H1 (cell line): ENCODE measurements at regions not wholly inside any gene's neighbourhood (a gene's known extent, or its start where the extent isn't known, plus 50 kb on each side); places are given as distances from the start of the nearest gene placed in this dataset.

Experiments
- CTCF ChIA-PET: fragments of 300-600 bp; sonication (Branson Sonifier 250); formaldehyde crosslinking; loops from one replicate; lab custom pipeline; 2021; ENCODE audit not compliant: partially characterized antibody; lab: Charles Lee
- POLR2A ChIA-PET: fragments of 300-600 bp; sonication (Branson Sonifier 250); formaldehyde crosslinking; loops from one replicate; lab custom pipeline; 2021; ENCODE audit warnings: inconsistent platforms; ENCODE audit not compliant: partially characterized antibody; lab: Charles Lee
- DNase-seq, 2 experiments: peaks; one replicate each; pipeline versions ENCODE4 v3.0.0 to v3.0.0-alpha.2; 2010 to 2022; ENCODE audit warnings: low spot score in 2 of 2, low read depth in 1 of 2, mixed read lengths in 1 of 2
- FAIRE-seq: peaks from 2 replicates; lab custom pipeline; 2011; peaks lifted over from hg19 to GRCh38; lab: Jason Lieb, UNC
- H2AFZ ChIP-seq: 2 replicates; pipeline ENCODE4 v1.8.1; 2012; ENCODE audit warnings: low read length, inconsistent platforms
- H2AK5ac ChIP-seq: 2 replicates; pipeline ENCODE4 v1.6.1; 2013; ENCODE audit warnings: low read depth, low read length
- H2BK120ac ChIP-seq: replicated peaks from 2 replicates; pipeline ENCODE3; 2013; ENCODE audit warnings: low read depth, low read length, inconsistent platforms
- H2BK12ac ChIP-seq: 2 replicates; pipeline ENCODE4 v1.6.1; 2013; ENCODE audit warnings: low read depth, low read length
- H2BK15ac ChIP-seq: 2 replicates; pipeline ENCODE4 v1.6.1; 2013; ENCODE audit warnings: low read length
- H2BK20ac ChIP-seq: 2 replicates; pipeline ENCODE4 v1.6.1; 2013; ENCODE audit warnings: low read length
- H2BK5ac ChIP-seq: 2 replicates; pipeline ENCODE4 v1.6.1; 2013; ENCODE audit warnings: low read depth, low read length
- H3K14ac ChIP-seq: 2 replicates; pipeline ENCODE4 v1.6.1; 2013; ENCODE audit warnings: inconsistent platforms; ENCODE audit not compliant: insufficient read length
- H3K18ac ChIP-seq: 2 replicates; pipeline ENCODE4 v1.6.1; 2013; ENCODE audit warnings: low read length; ENCODE audit errors: extremely low read depth
- H3K23ac ChIP-seq: 2 replicates; pipeline ENCODE4 v1.6.1; 2013; ENCODE audit warnings: inconsistent platforms; ENCODE audit not compliant: insufficient read length
- H3K23me2 ChIP-seq: 2 replicates; pipeline ENCODE4 v1.6.1; 2013; ENCODE audit warnings: low read depth, low read length
- H3K27ac ChIP-seq: 2 replicates; pipeline ENCODE4 v1.6.1; 2011; ENCODE audit warnings: low read depth, low read length, inconsistent platforms
- H3K27me3 ChIP-seq, 4 experiments: replicated peaks in 1 of 4; 1 replicate in 1 of 4; 2 replicates in 3 of 4; pipeline versions ENCODE4 v1.6.1 to v1.8.1; 2011 to 2013; ENCODE audit warnings: low read length in 3 of 4, mild to moderate bottlenecking in 3 of 4, inconsistent platforms in 2 of 4, mixed read lengths in 2 of 4, moderate library complexity in 1 of 4; ENCODE audit not compliant: control insufficient read depth in 3 of 4, insufficient read depth in 3 of 4; ENCODE audit errors: extremely low read depth in 1 of 4
- H3K36me3 ChIP-seq, 4 experiments: 2 replicates each; pipeline versions ENCODE4 v1.6.1 to v1.8.1; 2011 to 2013; ENCODE audit warnings: mild to moderate bottlenecking in 4 of 4, low read length in 3 of 4, moderate library complexity in 2 of 4, control low read depth in 1 of 4, inconsistent platforms in 1 of 4; ENCODE audit not compliant: insufficient read depth in 4 of 4, control insufficient read depth in 2 of 4
- H3K4ac ChIP-seq: replicated peaks from 2 replicates; pipeline ENCODE3; 2013; ENCODE audit warnings: low read length, low read depth, mixed read lengths, inconsistent platforms; ENCODE audit not compliant: insufficient read length
- H3K4me1 ChIP-seq, 4 experiments: replicated peaks in 1 of 4; 1 replicate in 1 of 4; 2 replicates in 3 of 4; pipeline versions ENCODE4 v1.6.1 to v1.8.1; 2011 to 2013; ENCODE audit warnings: low read length in 3 of 4, inconsistent platforms in 2 of 4, mixed read lengths in 1 of 4; ENCODE audit not compliant: insufficient read depth in 4 of 4, control insufficient read depth in 3 of 4
- H3K4me2 ChIP-seq, 2 experiments: 2 replicates each; pipeline versions ENCODE4 v1.6.1 to v1.8.1; 2011 to 2013; ENCODE audit warnings: low read depth in 2 of 2, low read length in 2 of 2, control low read depth in 1 of 2, inconsistent platforms in 1 of 2, mild to moderate bottlenecking in 1 of 2; ENCODE audit not compliant: insufficient read depth in 1 of 2
- H3K4me3 ChIP-seq, 4 experiments: fragments of 200-600, 300-600 bp in 1 of 4; sonication (generic), shearing (Covaris generic), sonication (Bioruptor Twin) in 1 of 4; 2 replicates each; pipeline versions ENCODE4 v1.5.1 to v1.8.1; 2011 to 2016; ENCODE audit warnings: low read length in 4 of 4, low read depth in 3 of 4, control low read depth in 2 of 4, inconsistent platforms in 2 of 4, mild to moderate bottlenecking in 2 of 4, mixed read lengths in 1 of 4, moderate library complexity in 1 of 4; ENCODE audit not compliant: insufficient read depth in 2 of 4; ENCODE audit errors: extremely low read depth in 1 of 4
- H3K56ac ChIP-seq: replicated peaks from 2 replicates; pipeline ENCODE3; 2013; ENCODE audit warnings: low read depth, mild to moderate bottlenecking, mixed read lengths, low read length, inconsistent platforms; ENCODE audit not compliant: insufficient read length
- H3K79me1 ChIP-seq: 2 replicates; pipeline ENCODE4 v1.6.1; 2013; ENCODE audit warnings: low read depth, low read length, control low read depth
- H3K79me2 ChIP-seq, 2 experiments: 2 replicates each; pipeline versions ENCODE4 v1.6.1 to v1.8.1; 2012 to 2013; ENCODE audit warnings: low read length in 2 of 2, mild to moderate bottlenecking in 2 of 2, inconsistent platforms in 1 of 2; ENCODE audit not compliant: insufficient read depth in 2 of 2, control insufficient read depth in 1 of 2
- H3K9ac ChIP-seq, 4 experiments: replicated peaks in 1 of 4; 1 replicate in 1 of 4; 2 replicates in 3 of 4; pipeline versions ENCODE4 v1.6.1 to v1.8.1; 2011 to 2013; ENCODE audit warnings: low read depth in 3 of 4, low read length in 3 of 4, control low read depth in 2 of 4, mild to moderate bottlenecking in 2 of 4, moderate library complexity in 2 of 4, inconsistent platforms in 1 of 4; ENCODE audit errors: extremely low read depth in 1 of 4
- H3K9me3 ChIP-seq, 2 experiments: 2 replicates each; pipeline versions ENCODE4 v1.6.1 to v1.8.1; 2012 to 2013; ENCODE audit warnings: mild to moderate bottlenecking in 2 of 2, moderate library complexity in 2 of 2, control low read depth in 1 of 2, inconsistent platforms in 1 of 2, low read depth in 1 of 2, low read length in 1 of 2, mixed read lengths in 1 of 2; ENCODE audit not compliant: insufficient read depth in 2 of 2
- H4K20me1 ChIP-seq, 2 experiments: replicated peaks in 1 of 2; 2 replicates each; pipeline versions ENCODE3 to v1.8.1; 2011 to 2013; ENCODE audit warnings: inconsistent platforms in 2 of 2, low read length in 2 of 2, mild to moderate bottlenecking in 1 of 2; ENCODE audit not compliant: insufficient read depth in 2 of 2, control insufficient read depth in 1 of 2
- H4K5ac ChIP-seq: 2 replicates; pipeline ENCODE4 v1.6.1; 2013; ENCODE audit warnings: low read length, low read depth, mixed read lengths, inconsistent platforms; ENCODE audit not compliant: insufficient read length
- H4K8ac ChIP-seq: 2 replicates; pipeline ENCODE4 v1.8.0; 2013; ENCODE audit warnings: mild to moderate bottlenecking, moderate library complexity, low read length, inconsistent platforms; ENCODE audit not compliant: insufficient read depth; ENCODE audit errors: extremely low read depth
- H4K91ac ChIP-seq: replicated peaks from 2 replicates; pipeline ENCODE3; 2013; ENCODE audit warnings: low read length, mixed read lengths, inconsistent platforms; ENCODE audit not compliant: insufficient read length
- EGR1 ChIP-seq: IDR thresholded peaks from 2 replicates; pipeline ENCODE4 v1.6.1; 2011; ENCODE audit warnings: low read depth, low read length, borderline replicate concordance
- JUN ChIP-seq: IDR thresholded peaks from 2 replicates; pipeline ENCODE4 v1.6.1; 2011; ENCODE audit warnings: low read depth, mild to moderate bottlenecking, improper control_type of control experiment, low read length
- KDM1A ChIP-seq: fragments of 200-600, 300-600 bp; sonication (generic); IDR thresholded peaks from 2 replicates; pipeline ENCODE4 v1.7.1; 2016; ENCODE audit warnings: mild to moderate bottlenecking, low read length, borderline replicate concordance
- MAFK ChIP-seq: IDR thresholded peaks from 2 replicates; pipeline ENCODE4 v1.6.1; 2012; ENCODE audit warnings: low read depth, mild to moderate bottlenecking, improper control_type of control experiment, low read length
- POLR2AphosphoS5 ChIP-seq: IDR thresholded peaks from 2 replicates; pipeline ENCODE4 v1.6.1; 2011; ENCODE audit warnings: low read depth, low read length
- RFX5 ChIP-seq: IDR thresholded peaks from 2 replicates; pipeline ENCODE4 v1.6.1; 2011; ENCODE audit warnings: low read depth, low read length, improper control_type of control experiment, borderline replicate concordance
- SP1 ChIP-seq: IDR thresholded peaks from 2 replicates; pipeline ENCODE4 v1.6.1; 2011; ENCODE audit warnings: low read depth, low read length
- WGBS, 2 experiments: shearing (Covaris generic) in 1 of 2; methylation state at CpG; one replicate each; pipeline versions ENCODE4 v1.1.6 to v1.1.7; 2013 to 2015; ENCODE audit warnings: low lambda C conversion rate in 2 of 2, mixed read lengths in 2 of 2, inconsistent platforms in 1 of 2, low coverage in 1 of 2, missing lambda C conversion rate in 1 of 2; ENCODE audit not compliant: insufficient replicate concordance in 2 of 2, insufficient coverage in 1 of 2, insufficient read length in 1 of 2; ENCODE audit errors: extremely low coverage in 1 of 2, missing lambda C conversion rate in 1 of 2; 5-methylcytosine and 5-hydroxymethylcytosine counted together
- TF ChIP-seq, protein P1 (sequence below): IDR thresholded peaks from 2 replicates; pipeline ENCODE4 v1.6.1; 2012; ENCODE audit warnings: low read length, inconsistent platforms

DNA sequence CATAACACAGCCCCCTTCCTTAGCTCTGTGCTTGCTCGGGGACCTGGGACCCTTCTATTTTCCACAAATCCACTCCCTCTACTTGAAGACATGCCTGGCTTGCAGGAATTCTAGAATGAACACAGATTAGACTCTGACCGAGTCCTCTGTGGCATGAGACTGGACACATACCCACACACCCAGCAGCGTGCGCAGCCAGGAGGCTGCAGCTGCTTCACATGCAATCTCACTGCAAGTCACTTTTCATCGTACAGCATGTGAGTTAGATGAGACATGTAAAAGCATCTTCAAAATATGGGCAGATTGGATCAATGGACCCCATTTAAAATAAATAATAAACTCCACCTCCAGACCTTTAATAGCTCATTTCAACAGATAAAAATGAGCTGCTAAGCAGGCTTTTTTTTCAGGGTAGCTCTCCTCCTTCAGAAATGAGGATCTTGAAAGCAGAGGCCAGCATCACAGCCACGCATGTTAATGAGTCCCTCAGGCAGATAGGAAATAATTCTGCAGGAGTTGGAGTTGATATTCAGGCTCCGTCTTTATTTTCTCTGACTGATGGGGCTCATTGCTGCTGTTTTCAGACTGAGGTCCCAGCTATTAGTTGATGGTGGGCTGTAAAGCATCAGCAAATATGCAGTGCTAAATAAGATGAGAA is 215.1 kb upstream of the GGTLC1 start:
- Histone ChIP-seq H3K9ac (no peak overlapping the region), H3K4me3 (no peak overlapping the region), H3K79me1 (no peaks in the 10 kb centered on the region), H2BK15ac (no peak overlapping the region), H3K9me3 (no peaks in the 10 kb centered on the region; a peak in 1 of 4 replicates), H3K14ac (no peak overlapping the region), H3K79me2 (no peaks in the 10 kb centered on the region), H3K4me2 (no peak overlapping the region), H3K27ac (no peak overlapping the region), H2AFZ (no peak overlapping the region), H2AK5ac (no peak overlapping the region), H4K20me1 (peaks cover 0 to 2% of the 10 kb centered on the region in 2 experiments), H3K4me1 (peaks cover 0 to 4% (median 1%) of the 10 kb centered on the region in 4 experiments; a peak in 2 of 7 replicates), H2BK120ac (no peak overlapping the region), H2BK20ac (no peak overlapping the region), H3K27me3 (no peaks in the 10 kb centered on the region), H4K5ac (no peak overlapping the region), H3K18ac (no peak overlapping the region), H2BK5ac (no peak overlapping the region), H3K23me2 (peaks cover 8% of the 10 kb centered on the region; the same call in 1 of the 2 replicates), H3K36me3 (no peaks in the 10 kb centered on the region), H2BK12ac (no peak overlapping the region), H4K91ac (no peak overlapping the region), H3K23ac (no peak overlapping the region), H3K56ac (no peak overlapping the region), H3K4ac (no peak overlapping the region), H4K8ac (no peak overlapping the region)
- WGBS, 2 experiments: 92% methylated on average over 7 of the region's 7 CpGs; no CpG with 5 or more reads in 1 of the 2 experiments
- DNase-seq (no peak), FAIRE-seq (no peak)
- TF ChIP-seq RFX5 (no peak), KDM1A (no peak), MAFK (no peak), SP1 (no peak), EGR1 (no peak), POLR2AphosphoS5 (no peak), JUN (no peak)
- TF ChIP-seq, protein P1, sequence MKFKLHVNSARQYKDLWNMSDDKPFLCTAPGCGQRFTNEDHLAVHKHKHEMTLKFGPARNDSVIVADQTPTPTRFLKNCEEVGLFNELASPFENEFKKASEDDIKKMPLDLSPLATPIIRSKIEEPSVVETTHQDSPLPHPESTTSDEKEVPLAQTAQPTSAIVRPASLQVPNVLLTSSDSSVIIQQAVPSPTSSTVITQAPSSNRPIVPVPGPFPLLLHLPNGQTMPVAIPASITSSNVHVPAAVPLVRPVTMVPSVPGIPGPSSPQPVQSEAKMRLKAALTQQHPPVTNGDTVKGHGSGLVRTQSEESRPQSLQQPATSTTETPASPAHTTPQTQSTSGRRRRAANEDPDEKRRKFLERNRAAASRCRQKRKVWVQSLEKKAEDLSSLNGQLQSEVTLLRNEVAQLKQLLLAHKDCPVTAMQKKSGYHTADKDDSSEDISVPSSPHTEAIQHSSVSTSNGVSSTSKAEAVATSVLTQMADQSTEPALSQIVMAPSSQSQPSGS: no peak
- ChIA-PET CTCF (interaction anchor here (0.6 to 2.0 kb wide), 6 partner anchors 9 to 102 kb away, joined by 3 to 9 read pairs (median 3); no protein-coding TSS in a partner anchor), POLR2A (no interaction called here)
